GM19035 (cell line): ENCODE measurements at regions not wholly inside any gene's neighbourhood (a gene's known extent, or its start where the extent isn't known, plus 50 kb on each side); places are given as distances from the start of the nearest gene placed in this dataset.
A peak's percentile ranks its signal among the peaks of the same experiment; 100 is the strongest.
"Not testable (repeated sequence)": the region's sequence is repeated elsewhere in the genome, so short reads cannot be mapped to it uniquely, and the experiment has no call there.

Source experiments
- ATAC-seq: cut with Tn5 transposase; IDR thresholded peaks from one replicate; pipeline ENCODE4 v1.9.1; 2021; ENCODE audit not compliant: unreplicated experiment

DNA sequence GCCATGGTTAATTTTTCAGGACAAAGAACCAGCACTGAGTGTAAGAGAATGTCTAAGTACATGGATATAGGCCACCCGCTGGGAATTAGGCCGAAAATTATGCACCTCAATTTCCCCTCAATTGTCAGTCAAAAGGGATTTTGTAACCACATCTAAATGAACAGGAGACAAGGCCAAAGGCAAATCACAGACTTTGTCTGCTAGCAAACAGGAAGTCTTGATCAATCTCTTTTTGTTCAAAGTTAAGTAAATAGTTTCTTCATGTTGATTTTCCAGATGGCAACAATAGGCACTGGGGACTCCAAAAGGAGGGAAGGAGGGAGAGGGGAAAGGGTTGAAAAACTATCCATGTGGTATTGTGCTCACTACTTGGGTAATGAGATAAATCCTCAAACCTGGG lies 276.0 kb downstream of the COG6 start:
- ATAC-seq, result no peak

DNA sequence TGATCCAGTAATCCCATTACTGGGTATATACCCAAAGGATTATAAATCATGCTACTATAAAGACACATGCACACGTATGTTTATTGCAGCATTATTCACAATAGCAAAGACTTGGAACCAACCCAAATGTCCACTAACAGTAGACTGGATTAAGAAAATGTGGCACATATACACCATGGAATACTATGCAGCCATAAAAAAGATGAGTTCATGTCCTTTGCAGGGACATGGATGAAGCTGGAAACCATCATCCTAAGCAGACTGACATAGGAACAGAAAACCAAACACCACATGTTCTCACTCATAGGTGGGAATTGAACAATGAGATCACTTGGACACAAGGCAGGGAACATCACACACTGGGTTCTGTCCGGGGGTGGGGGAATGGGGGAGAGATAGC lies 277.1 kb downstream of the COG6 start:
- ATAC-seq, result not testable (repeated sequence)

DNA sequence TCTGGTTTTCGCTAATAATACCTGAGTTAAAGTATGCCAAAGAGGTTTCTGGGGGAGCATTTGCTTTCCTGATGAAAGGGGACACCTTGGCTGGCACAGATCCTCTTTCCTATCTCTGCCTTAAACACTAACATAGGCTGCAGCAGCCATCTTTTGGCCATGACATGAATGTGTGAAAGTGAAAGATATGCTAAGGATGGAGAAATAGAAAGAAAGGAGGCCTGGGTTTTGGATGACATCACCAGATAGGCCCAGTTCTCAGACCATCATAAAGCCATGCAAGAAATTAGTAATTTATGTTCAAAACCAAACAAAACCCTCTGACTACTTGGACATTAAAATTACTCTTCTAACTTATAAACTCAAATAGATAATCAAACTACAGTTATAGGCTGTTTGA lies 279.7 kb downstream of the COG6 start:
- ATAC-seq, result no peak

GRCh38 chr13:39938596-39938995 lies 283.1 kb downstream of the COG6 start:
- ATAC-seq, result no peak

DNA sequence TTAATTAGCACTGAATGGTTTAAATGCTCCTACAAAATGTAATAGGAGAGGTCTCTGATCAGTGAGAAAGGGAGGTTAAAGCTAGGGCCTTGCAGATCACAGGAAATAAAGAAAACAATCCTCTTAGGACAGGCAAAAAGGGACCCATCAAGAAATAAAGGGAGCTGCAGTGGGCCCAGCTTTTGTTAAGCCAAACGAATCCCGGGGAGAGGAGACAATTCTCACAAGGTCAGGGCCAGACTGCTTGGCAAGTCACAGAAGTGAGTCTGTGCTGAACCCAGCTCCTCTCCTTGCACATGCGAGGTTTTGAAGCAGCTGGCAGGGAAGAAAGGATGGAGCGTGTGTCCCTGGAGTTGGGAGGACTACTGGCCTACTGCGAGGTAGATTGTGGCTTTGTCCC lies 285.8 kb downstream of the COG6 start:
- ATAC-seq, result no peak

- no peak for ATAC-seq
Observed at GRCh38 chr13:39941911-39942551, 286.6 kb downstream of the COG6 start.

DNA sequence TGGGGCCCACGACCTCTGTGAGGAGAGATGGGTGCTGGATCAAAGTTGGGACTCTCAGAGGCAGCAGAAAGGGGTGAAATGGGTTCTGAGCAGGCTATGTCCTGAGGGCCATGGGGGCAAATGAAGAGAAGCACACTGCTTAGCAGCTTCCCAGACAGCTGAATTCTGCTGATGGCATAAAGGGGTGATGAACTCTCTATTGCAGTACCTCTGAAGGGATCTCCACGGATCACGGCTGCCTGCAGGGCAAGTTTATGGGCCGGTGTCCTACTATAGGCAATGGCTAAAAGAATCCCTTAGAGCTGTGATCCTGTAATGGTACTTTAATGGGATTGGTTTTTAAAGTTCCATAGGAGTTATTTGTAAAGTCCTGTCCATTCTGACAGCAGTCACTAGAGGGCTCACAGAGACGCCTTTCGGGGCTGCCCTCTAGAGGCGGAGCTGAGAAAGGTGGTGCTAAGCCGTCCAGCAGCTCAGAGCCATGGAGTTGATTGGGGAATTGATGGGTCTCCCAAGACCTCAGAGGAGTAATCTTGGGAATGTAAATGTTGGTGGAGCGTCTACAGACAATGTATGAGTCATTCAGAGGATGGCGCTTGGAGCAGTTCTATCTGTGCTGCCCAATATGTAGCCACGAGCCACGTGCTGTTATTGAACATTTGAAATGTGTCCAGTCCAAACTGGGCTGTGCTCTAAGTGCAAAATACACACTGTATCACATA lies 287.3 kb downstream of the COG6 start:
- ATAC-seq, result peak; percentile 96

DNA sequence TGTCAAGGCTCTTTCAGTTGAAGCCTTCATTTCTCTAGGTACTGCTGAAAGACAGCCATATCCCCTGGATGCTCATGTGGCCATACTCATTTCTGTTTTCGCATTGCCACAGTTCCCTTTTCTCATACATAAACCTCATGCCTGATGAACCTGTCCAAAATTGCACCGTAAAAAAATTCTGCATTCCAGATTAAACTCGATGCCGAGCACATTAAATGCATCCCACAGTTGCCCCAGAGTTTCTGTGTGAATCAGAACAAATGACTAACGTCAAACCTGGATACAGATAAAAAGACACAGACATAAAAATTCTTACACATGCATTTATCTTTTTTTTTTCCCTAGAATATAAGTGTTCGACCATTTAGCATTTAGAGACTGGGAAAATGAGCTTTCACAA lies 288.2 kb downstream of the COG6 start:
- ATAC-seq, result no peak

DNA sequence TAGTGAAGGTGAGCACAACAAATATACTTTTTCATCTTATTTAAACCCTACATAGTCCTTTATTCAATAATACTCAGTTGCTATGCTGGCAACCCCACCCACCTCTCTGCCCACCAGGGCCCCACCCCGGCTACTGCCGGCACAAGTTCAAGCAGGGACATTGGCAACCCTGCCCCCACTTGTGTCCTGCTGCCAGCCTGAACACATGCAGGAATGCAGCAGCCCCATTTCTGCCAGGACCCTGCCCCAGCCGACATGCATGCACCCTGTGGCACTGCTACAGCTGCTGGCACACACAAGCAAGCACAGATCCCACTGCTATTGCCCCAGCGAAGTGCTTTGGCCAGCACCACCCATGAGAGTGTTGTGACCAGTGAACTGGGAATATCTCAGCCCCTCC lies 289.8 kb downstream of the COG6 start:
- ATAC-seq, result no peak

GRCh38 chr13:39946769-39947168 lies 291.3 kb downstream of the COG6 start:
- ATAC-seq, result no peak

DNA sequence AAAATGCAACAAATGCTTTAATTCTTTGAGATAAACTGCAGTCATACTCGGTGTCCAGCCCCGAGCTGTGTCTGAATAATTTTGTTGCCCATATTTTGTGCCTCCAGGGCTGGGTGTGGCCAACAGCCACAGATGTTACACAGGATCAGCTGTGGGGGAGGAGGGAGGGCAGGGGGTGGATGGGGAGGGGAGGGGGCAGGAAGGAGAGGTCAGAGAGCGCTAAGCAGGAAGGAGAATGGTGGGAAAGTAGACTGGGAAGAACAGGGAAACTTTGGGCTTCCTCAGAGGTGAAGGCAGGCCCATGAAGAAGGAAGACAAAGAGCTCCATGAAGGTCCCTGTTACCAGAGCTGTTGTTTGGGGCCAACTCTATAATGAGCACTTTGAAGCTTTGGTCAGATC lies 295.8 kb downstream of the COG6 start:
- no peak for ATAC-seq

- no peak for ATAC-seq
Observed at GRCh38 chr13:39952249-39953233, 297.1 kb downstream of the COG6 start.

DNA sequence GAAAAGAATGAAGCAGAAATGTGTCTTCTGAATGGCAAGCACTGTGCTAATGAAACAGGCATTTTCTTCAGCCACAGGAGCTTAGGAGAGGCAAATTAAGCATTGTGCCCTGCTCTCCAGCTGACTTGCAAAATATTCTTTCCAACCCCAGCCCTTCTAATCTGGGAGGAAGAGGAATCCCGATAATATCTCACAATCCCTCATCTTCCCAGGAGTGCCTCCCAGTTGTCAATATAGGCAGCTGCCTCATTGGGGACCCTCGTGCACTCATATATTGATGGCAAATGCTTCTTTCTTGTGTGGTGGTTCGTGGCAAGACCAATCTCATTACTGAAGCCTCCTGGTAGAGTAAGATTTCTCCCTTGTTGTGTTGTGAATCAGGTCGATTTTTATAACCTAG lies 299.0 kb downstream of the COG6 start:
- ATAC-seq, result no peak

GRCh38 chr13:39955560-39955959 lies 300.1 kb downstream of the COG6 start:
- peak; percentile 42 for ATAC-seq

DNA sequence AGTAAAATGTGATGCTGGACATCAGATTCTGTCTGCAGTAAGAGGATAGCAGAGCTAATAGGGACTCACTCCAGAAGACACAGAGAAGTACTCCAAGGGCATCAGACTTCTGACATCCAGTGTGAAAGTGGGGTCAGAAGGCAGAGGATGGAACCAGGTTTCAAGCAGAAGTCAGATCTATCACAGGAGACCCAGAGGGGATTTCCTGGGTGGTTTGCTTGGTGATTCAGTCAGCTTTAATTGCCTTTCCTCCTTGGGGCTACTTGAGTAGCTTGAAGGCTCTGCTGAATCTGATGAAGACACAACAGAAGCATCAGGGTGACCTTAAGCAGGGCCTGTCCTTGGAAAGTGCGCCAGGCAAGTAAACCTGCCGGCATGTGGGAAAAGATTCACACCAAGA lies 300.6 kb downstream of the COG6 start:
- ATAC-seq, result peak; percentile 64

DNA sequence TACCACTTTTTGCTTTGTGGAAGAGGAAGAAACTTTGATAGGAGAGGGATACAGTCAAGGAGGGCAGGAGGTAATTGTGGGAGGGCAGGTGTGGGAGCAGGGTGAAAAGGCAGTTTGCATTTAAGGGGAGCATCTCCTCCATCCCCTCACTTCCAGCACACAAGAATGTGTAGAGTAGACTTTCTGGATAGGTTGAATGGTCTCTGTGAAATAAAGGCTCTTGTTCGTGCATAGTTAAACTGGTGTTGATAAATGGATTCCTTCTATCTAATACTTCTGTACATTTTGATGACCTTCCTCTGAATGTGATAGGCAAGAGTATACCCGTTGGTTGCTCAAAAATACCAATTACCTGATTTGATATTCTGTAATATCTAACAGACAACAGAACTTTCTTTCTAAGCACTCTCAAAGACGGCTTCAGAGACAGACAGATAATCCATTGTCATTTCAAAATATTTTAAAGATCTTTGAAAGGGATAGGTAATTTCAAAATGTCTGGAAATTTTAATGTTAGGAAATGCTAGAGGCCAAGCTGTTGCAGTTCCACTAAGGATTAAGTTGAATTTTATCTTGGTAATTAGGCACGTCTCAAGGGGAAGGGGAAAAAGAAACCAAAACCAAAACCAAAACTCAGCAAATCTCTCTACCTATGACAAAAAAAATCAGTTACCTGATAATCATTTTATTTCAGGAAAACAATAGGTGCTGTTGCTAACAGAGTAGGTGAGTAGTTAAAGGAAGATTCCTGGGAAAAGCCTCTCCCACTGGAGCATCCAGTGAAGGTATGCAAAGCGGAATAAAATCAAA lies 302.6 kb downstream of the COG6 start:
- no peak for ATAC-seq

DNA sequence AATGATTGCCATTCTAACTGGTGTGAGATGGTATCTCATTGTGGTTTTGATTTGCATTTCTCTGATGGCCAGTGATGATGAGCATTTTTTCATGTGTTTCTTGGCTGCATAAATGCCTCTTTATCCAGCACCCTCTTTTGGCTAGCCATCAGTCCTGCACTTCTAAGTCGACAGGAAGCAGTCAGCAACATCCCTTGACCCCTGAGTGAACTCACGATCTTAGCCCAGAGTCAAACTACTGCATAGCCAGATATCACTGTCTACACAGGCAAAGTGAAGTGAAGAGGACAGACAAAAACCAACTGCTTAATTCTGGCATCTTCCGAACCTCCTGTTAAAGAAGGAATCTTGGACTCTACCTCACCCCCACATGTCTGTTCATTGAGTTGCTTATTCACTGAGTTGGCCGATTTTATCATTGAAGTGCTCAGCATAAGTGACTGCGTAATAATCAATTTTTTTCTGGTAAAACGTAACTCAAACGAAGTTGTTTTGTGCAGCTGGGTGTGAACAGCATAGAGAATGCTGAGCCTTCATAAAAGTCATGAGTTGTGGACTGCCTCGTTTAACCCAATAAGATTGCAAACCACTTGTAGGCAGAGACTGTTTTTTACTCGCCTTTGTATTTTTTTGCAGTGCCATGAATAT lies 304.2 kb downstream of the COG6 start:
- ATAC-seq, result no peak

- no peak for ATAC-seq
Observed at GRCh38 chr13:39960191-39960590, 304.7 kb downstream of the COG6 start.

GRCh38 chr13:39961036-39961435 lies 305.6 kb downstream of the COG6 start:
- no peak for ATAC-seq

DNA sequence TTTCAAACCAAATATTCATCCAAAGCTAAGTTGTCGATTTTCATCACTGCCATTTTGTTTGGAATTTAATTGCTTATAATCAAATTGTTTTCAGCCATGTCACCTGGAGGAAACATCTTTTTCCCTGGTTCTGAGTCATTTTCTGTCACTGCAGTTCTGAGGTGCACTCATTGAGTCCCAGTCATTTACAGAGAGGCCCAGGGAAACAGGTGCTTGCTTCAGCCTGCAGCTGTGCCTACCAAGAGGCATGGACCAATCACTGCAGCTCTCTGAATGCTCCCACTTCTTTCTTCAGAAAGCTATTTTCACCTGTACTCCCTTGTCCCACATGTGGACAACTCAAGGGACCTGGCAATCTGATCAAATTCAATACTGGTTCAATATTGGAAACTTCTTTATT lies 308.1 kb downstream of the COG6 start:
- ATAC-seq, result no peak
